NCI-H748 (cell line): ENCODE measurements at regions not wholly inside any gene's neighbourhood (a gene's known extent, or its start where the extent isn't known, plus 50 kb on each side); places are given as distances from the start of the nearest gene placed in this dataset.
"Not testable (repeated sequence)": the region's sequence is repeated elsewhere in the genome, so short reads cannot be mapped to it uniquely, and the experiment has no call there.

Experiments used
- DNase-seq: peaks from one replicate; lab custom pipeline; 2025; ENCODE audit not compliant: unreplicated experiment; lab: John Stamatoyannopoulos, UW

DNA sequence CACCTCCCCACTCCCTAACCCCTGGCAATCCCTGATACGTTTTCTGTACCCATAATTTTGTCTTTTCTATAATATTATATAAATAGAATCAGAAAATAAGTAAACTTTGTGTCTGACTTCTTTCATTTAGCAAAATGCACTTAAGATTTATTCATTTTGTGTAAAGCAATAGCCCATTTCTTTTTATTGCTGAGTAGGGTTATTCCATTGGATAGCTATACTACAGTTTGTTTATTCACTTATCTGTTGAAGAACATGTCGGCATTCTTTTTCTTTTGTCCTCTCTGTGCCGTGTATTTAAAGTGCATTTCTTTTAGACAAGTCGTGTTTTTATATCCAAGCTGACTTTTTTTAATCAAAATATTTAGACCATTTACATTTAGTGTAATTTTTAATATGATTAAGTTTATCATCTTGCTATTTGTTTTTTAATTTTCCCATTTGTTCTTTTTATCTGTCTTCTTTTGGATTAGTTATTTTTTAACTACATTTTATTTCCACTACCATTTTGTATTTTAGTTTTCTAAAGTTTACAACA, 176.4 kb upstream of the TSHZ3 start:
- no peak for DNase-seq

DNA sequence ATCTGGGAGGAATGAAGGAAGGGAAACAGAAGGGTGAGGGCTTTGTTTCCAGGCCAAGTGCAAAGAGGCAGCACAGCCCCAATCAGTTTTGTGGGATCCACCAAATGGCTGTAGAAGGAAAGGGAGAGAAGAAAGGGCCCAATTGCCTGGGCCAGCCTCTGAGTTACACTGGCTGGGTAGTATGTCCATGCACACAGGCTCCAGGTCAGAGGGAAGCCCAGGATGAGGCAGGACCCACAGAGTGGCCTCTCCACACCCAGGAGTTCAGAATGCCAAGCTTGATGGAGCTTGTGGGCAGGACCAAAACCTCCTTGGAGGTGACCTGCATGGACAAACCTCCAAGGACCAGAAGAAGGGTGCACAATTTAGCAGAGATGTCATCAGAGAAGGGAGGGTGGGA, 178.2 kb upstream of the TSHZ3 start:
- no peak for DNase-seq

DNA sequence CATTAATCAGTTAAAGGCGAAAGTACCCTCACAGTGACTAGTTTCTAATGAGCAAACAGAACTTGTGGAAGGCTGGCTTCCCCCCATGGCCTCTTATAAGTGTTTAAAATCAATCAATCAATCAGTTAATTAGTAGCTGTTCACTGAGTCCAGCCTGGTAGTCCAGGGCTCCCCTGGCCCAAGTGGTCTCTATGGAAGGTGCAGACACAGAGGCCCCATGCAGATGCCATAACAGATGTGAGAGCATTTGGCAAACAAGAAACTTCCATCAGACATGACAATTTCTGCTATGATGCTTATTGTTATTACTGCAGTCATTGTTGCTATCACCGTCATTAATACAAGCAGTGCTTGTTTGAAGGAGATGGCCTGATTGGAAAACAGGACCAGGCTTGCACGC, 179.0 kb upstream of the TSHZ3 start:
- DNase-seq: no peak

DNA sequence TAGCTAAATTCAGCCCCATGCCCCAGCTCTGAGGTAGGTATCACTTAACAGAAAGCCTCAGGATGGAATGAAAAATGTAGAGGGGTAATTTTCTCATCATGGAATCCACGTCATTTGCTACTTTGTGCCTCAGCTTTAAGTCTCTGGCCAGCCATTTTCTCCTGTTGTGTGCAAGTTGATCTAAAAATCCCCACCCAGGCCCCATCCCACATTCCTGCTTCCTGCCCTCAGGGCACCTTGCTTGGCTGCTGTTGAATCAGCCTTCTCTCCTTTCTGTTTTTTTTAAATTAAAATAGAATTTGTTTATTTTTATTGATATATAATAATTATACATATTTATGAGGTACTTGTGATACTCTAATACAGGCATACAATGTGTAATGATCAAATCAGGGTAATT, 179.9 kb upstream of the TSHZ3 start:
- no peak for DNase-seq

DNA sequence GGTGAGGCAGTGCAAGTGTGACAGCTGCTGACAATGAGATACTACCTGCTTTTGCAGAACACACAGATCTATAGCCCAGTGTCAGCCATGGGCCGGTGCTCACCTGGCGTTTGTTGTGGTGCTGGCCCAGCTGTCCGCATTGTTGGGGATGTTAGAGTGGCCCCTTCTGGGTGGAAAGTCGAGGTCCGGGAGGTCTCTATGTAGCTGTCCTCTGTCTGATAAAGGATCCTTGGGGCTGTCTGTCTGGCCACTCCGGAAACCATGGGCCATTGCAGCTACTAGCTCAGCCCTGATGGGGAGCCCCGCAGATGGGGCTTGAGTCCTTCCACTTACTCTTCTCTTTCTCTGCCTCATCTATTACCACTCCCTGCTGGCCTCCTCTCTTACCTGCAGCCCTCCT, 181.5 kb upstream of the TSHZ3 start:
- no peak for DNase-seq

DNA sequence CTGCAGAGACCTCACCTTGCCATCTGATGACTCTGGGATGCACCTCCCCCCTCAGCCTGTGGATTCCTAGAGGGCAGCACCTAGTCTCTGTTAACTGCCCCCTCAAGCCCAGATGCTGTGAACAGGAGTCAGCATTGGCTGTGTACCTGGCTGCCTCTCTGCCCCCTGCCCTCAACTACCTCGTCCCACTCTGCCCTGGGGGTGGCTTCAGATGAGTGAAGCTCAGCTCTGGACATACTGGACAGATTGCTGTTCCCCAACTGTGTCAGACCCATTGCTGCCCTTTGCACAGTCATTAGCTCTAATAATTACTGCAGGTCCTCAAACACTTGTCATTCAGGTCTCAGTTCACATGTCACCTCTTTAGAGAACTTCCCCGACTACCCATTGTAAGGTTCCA, 182.1 kb upstream of the TSHZ3 start:
- no peak for DNase-seq

DNA sequence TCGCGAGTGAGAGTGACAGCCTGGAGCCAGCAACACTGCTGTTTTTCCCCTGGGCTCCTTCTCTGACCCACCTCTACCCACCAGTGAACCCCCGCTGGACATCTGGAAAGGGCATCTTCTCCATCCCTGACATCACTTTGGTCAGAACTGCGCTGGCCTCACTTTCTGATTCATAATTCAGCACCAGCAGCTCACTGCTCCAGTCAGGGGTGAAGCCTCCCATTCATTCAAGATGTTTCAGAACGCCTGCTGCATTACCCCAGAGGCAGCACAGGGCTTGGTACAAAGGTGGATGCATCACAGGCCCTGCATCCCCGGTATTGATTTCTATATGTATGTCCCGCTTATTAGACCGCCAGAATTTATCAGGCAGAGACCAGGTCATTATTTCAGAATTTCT, 182.8 kb upstream of the TSHZ3 start:
- no peak for DNase-seq

DNA sequence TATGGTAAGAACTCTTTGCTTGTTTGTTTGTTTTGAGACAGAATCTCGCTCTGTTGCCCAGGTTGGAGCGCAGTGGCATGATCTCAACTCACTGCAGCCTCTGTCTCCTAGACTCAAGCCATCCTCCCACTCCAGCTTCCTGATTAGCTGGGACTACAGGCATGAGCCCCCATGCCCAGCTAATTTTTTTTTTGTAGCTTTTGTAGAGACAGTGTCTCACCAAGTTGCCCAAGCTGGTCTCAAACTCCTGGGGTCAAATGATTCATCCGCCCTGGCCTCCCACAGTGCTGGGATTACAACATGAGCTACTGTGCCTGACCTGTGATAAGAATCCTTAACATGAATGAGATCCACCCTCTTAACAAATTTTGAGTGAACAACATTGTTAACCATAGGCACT, 183.9 kb upstream of the TSHZ3 start:
- DNase-seq: no peak

DNA sequence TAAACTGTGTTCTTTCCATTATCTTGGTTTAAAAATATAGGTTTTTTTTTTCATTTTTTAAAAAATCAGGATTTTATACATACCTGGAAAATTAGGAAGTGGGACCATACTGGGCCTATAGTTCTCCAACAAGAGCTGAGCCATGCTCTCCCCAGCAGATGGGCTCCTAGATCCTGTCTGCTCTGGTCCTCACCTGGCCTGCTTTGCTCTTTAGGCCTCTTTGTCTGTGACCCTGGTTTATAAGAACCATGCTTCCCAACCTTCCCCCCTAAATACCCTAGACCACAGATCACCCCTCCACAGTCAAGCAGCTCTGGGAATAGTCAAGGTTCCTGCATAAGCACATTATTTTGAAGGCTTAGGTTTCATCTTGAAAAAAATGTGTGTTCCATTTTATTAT, 185.0 kb upstream of the TSHZ3 start:
- no peak for DNase-seq

DNA sequence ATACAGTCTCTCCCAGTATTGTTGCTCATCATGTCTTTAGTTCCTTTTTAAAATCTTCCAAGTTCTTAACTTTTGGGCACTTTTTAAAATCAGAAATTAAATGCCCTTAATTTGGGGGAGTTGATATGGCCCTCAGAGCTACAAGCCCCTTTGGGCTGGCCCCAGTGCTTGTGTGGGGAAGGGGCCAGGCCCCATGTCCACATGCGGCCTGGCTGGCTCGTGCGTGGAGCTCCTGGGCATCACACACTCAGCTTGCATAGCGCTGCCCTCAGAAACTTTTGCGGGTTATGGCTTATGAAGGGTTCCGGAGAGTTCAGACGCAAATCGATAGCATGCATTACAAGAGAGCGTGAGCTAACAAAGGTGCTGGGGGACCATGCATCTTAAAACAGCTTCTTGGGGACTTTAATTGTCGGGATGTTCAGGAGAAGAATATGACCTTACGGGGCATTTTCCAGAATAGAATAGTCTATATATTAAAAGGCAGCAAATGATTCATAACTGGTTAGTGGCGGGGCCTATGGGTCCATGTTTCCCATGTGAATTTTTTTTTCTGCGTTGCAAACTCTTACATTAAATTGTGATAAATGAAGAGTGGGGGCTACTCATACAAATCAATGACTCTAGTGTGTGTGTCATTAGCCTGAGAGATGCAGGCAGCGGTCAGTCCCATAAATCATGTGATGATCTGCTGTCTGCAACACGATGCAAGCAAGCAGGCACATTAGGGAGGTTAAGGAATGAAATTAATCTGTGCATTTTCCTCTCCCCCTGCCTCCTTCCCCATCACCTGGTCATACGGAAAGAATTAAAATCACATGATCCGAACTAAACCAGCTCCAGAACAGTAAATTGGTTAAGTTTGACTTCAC, 185.8 kb upstream of the TSHZ3 start:
- no peak for DNase-seq

DNA sequence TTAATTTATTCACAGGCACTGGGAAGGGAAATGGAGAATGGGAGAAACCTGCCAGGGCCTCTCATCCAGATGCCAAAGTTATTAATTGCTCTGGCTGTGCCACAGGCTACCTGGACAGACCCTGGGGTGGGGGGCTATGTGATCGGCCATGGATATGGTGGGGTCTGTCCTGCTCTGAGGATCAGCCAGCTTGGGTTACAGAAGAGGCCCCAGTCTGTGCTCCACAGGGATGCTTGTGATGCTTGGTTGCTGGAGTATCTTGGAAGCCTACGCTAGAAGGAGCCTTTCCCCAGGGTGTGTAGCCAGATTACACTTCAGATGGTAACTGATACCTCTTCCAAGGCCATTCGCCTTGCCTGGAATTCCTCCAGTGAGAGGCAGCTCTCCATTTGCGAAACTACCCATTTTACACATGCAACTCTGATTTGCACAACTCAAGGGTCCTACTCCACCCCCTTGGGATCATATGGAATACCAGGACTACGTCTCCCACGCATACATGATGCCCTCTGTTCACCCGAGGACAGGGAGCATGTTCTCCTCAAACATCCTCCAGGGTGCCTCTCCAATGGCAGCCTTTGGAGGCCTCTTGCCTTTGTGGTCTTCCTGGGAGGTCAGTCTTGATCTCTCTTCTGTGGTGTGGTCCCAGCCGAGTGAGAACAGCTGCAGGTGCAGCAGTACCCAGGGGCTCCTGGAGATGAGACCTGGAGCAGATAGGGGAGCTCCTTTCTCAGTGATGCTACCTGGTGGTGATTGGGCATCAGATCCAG, 186.6 kb upstream of the TSHZ3 start:
- DNase-seq: no peak

DNA sequence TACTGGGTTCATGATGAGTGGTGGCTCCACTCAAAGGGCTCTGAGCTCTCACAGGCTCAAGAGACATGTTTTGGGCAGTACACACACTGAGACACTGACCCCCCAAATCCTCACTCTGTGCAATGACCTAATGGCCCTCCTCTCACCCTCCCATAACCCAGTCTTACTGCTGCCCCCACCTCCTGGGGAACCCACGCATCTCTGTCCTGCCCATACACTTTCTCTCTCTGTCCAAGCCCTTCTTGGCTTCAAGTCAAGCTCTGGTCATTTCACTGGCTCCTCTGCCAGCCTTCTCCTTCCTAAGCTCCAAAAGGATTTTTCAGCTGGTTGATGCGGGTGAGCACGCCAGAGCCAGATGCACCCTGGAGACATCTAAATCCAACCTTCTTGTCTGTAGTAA, 187.9 kb upstream of the TSHZ3 start:
- no peak for DNase-seq

DNA sequence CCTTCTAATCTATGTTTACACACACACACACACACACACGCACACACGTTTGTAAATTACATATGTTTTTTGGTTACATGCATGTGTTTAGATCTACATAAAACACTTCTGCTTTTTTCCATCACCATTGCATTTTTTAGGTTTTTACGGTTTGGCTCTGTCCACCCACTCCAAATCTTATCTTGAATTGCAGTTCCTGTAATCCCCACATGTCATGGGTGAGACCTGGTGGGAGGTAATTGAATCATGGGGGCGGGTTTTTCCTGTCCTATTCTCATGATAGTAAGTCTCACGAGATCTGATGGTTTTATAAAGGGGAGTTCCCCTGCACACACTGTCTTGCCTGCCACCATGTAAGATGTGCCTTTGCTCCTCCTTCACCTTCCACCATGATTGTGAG, 188.7 kb upstream of the TSHZ3 start:
- not testable (repeated sequence) for DNase-seq

DNA sequence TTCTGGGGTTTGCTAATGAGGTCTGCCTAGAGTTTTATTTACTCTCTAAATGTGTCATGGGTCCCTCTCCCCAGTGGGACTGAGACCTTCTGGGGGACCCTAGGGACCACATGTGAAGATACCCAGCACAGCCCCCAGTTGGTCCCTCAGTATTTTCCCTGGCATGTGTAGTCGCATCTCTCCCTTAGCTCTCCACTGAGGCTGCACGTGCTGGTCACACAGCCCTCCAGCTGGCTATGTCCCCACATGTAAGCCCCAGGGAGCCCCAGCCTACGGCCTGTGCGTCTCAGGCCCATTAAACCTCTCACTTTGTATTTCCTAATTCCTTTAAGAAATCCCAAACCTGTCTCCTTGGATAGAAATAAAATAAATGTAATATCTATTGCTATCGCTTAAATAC, 189.6 kb upstream of the TSHZ3 start:
- no peak for DNase-seq

DNA sequence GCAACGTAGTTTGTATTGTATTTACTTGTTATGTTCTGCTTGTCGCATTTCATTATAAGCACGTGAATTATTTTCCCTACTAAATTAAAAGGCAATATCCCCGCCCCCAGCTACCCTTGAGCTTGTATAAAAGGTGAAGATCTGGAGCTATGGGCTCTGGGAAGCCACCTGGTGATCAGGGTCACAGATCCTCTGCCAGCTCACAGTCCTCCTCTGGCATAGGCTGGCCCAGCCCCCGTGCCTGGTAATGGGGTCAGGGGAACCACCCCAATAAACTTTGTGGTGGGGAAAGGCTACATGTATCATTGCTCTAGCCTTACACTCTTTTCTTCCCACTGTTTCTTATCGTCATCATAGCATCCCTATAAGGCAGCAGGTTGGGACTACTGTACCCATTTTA, 190.2 kb upstream of the TSHZ3 start:
- DNase-seq: no peak

DNA sequence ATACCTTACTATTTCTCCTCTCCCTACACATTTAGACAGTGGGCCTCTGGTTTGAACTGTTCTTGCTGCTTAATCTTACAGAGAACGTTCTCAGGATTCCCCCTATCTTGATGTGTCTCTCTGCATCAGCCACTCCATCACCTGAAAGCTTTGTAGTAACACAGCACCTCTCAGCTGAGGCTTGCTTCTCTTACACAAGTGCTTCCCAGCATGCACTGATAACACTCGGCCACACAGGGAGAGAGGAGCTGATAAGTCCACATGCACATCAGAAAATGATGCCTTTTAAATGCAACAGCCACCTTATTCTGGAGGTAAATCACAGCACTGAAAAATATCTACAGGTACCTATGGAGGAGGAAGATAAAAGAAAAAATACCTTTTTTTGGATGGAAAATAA, 192.2 kb upstream of the TSHZ3 start:
- no peak for DNase-seq

DNA sequence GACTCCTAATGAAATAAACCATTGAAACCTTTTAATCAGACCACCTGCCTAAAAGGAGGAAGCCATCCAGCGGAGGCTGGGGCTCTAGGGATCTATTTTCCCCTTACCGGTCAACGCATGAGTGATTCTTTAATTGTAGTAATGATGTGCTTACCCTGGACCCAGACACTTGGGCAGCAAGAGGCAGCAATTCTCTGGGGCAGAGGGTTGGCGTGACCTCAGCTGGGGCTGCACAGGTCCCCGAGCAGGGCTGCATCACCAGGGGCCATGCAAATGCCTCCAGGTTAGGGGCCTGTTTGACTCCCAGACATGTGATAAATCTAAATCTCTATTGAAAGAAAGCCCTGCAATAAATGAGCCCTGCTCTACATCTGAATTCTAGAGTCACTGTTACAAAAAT, 194.2 kb upstream of the TSHZ3 start:
- DNase-seq: no peak

DNA sequence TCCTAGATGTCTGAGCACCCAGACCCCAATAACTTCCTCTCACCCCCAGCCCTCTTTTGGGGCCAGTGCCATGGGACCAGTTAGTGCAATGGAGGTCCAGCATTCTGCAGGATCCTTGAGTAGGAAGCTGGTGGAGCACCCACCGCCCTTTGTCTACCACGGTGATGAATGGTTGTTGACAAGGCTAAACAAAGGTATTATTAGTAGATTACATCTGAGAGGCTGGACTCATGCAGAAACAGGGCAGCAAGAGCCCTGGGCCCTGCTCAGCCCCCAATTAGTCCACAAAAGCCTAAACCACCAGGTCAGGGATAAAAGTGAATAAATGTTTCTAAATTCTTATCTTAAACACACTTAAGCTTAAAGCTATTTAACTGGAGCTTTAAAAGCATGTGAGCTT, 196.5 kb upstream of the TSHZ3 start:
- no peak for DNase-seq

DNA sequence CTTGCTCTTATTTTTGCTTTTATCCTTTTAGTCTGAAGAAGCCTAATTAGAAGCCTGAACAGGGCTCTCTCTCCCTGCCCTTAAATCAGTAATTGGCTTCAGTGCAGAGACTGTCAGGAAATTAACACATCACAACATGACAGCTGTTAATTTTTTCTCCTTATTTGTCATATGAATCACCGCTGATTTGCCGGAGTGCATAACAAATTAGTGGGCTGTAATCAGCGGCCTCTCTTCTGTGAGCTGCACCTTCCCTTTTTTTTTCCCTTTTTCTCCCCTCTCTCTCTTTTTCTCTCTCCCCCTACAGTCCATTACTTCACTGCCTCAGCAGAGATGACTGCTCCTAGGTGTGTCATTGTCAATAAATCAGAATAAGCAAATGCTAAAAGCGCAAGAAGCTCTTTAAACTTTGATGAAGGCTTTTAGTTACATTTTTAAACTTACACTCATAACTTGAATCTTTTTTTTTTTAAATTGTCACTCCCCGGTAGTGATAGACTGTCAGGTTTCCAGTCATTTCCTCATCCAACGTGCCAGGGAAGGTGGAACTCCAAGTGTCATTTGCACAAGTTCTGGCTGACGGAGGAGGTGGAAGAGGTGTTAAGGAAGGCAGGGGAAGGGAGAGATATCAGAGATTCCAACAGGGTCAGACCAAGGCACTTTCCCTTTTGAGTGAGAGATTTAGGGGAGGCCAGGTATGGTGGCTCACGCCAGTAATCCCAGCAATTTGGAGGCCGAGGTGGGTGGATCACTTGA, 197.1 kb upstream of the TSHZ3 start:
- no peak for DNase-seq

DNA sequence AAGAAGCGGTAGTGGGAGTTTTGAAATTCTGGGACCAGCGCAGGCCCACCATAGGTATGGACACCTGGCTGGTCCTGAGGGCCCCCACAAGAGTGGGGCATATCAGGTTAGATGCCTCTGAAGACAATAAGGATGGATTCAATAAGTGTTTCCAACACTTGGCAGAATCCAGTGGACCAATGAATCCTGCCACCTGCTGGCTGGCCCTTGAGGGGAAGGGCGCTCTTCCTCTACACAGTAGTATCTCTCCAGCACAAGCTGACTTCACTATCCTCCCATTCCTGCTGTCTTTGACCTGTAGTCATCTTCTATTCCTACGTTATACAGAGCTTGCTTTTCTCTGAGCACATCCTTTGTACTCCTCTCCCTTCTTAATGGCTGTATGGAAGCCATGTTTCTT, 199.7 kb upstream of the TSHZ3 start:
- DNase-seq: no peak

DNA sequence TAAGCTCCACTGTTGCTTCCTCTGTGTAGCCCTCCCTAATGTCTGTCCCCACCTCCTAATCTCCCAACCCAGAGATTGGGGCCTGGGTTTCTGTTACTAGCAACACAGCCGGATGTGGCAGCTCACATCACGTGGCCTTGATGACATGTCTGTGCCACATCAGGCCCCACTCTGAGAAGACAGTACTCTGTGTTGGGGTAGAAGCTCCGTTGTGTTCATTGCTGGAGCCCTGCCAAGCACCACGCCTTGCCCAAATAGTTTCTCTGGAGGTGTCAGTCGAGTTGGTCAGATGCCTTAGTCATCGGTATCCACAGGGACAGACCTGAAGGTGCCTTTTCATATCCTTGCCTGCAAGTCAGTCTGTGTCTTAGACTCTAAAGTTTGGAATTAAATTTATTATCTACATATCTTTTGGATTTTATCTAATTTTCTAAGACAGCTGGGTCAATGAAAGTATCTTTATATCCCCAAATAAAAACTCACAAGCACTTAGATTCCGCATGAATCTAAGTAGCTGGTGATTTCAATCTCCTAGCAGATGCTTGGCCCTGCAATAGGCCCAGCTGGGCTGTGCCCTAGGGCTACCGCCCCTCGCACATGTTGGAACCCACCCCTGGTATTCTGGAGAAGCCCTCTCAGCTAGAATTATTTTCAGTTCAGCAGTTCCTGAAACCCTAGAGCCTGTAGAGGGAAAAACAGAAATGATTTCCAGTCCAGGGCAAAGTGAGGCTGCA, 204.0 kb upstream of the TSHZ3 start:
- peak; percentile 14 for DNase-seq
